Mesodermal cell (in vitro differentiated cells): ENCODE measurements at regions not wholly inside any gene's neighbourhood (a gene's known extent, or its start where the extent isn't known, plus 50 kb on each side); places are given as distances from the start of the nearest gene placed in this dataset.

Experiments
- H3K27ac ChIP-seq: 2 replicates; pipeline ENCODE4 v1.7.0; 2013; ENCODE audit warnings: mild to moderate bottlenecking, low read depth, low read length, moderate library complexity; ENCODE audit not compliant: severe bottlenecking
- H3K36me3 ChIP-seq: 2 replicates; pipeline ENCODE4 v1.7.1; 2013; ENCODE audit warnings: mild to moderate bottlenecking, low read length, moderate library complexity; ENCODE audit not compliant: control insufficient read depth, insufficient read depth
- H3K4me1 ChIP-seq: one replicate; pipeline ENCODE4 v1.7.1; 2013; ENCODE audit warnings: mild to moderate bottlenecking, low read length; ENCODE audit not compliant: insufficient read depth, control insufficient read depth, poor library complexity, severe bottlenecking
- H3K4me3 ChIP-seq: 2 replicates; pipeline ENCODE4 v1.7.0; 2013; ENCODE audit warnings: low read length, control low read depth, mild to moderate bottlenecking; ENCODE audit not compliant: insufficient read depth, poor library complexity, severe bottlenecking; ENCODE audit errors: extremely low read depth
- H3K9me3 ChIP-seq: 2 replicates; pipeline ENCODE4 v1.7.1; 2013; ENCODE audit warnings: mild to moderate bottlenecking, low read length, moderate library complexity; ENCODE audit not compliant: control insufficient read depth
- WGBS, 2 experiments: methylation state at CpG; one replicate each; pipeline ENCODE4 v1.1.5; 2013; ENCODE audit warnings: missing lambda C conversion rate in 2 of 2; ENCODE audit not compliant: insufficient coverage in 2 of 2; 5-methylcytosine and 5-hydroxymethylcytosine counted together

DNA sequence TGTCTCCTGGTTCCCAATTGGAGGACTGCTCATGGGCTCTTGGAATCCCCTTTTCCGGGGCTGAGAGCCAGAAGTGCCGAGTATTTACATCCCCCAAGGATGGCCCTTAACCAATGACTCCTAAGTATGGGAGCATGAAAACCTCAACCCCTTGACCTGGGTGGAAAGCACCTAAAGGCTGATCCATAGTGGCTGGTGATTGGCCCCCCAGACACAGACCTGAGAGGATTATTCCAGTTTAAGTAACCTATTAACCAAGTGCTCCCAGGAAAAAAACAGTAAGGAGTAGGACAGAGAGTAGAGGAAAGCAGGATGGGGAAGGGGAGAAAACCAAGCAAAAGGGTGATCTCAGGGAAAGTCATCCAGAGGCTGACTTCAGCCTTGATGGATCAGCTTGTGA, 206.1 kb upstream of the RND3 start:
- H3K9me3 ChIP-seq, result no peaks in the 10 kb centered on the region
- 57 to 100% methylated on average over 1 to 2 of the region's 2 CpGs for WGBS, 2 experiments
- H3K4me3 ChIP-seq, result no peak overlapping the region
- H3K36me3 ChIP-seq, result no peaks in the 10 kb centered on the region
- H3K27ac ChIP-seq, result no peak overlapping the region
- H3K4me1 ChIP-seq, result no peaks in the 10 kb centered on the region

DNA sequence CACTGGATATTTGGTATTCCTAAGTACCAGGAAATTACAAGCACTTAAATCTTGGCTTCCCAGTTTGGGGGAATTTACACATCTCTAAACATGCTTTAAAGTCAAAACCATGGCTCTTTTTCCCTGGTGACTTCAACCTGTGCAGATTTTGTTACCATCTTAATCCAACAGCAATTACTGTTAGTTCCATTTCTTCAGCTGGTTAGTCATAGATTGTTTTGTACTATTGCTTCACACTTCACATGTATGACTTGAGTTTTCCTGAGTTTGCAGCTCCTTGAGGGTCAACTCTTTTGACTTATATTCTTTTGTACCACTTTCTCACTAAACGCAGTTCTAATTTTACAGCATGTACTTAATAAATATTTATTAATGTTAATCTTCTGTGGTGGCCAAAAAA, 203.4 kb upstream of the RND3 start:
- no peak overlapping the region for H3K4me3 ChIP-seq
- no peaks in the 10 kb centered on the region for H3K9me3 ChIP-seq
- no peaks in the 10 kb centered on the region for H3K4me1 ChIP-seq
- no peak overlapping the region for H3K27ac ChIP-seq
- WGBS, 2 experiments, result no CpG with 5 or more reads among the region's 1 CpG
- H3K36me3 ChIP-seq, result no peaks in the 10 kb centered on the region

DNA sequence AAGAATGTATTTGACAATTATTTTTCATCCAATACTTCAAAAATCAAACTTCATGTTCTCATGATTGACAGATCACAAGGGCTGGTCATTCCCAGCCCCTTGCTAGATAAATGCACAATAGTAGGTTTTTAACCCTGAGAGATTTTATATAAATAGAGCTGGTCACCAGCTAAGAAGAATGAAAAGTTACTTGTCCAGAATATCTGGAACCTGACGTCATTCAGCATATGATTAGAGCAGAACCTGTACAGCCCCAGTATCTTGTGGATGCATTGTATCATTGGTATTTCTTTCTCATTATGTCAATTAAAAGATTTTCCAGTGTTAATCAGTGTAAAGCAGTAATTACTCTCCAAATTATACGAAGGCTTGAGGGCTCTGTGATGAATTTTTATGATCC, 202.8 kb upstream of the RND3 start:
- no peaks in the 10 kb centered on the region for H3K4me1 ChIP-seq
- H3K36me3 ChIP-seq, result no peaks in the 10 kb centered on the region
- H3K27ac ChIP-seq, result no peak overlapping the region
- no peaks in the 10 kb centered on the region for H3K9me3 ChIP-seq
- no CpG with 5 or more reads among the region's 2 CpGs for WGBS, 2 experiments
- no peak overlapping the region for H3K4me3 ChIP-seq

DNA sequence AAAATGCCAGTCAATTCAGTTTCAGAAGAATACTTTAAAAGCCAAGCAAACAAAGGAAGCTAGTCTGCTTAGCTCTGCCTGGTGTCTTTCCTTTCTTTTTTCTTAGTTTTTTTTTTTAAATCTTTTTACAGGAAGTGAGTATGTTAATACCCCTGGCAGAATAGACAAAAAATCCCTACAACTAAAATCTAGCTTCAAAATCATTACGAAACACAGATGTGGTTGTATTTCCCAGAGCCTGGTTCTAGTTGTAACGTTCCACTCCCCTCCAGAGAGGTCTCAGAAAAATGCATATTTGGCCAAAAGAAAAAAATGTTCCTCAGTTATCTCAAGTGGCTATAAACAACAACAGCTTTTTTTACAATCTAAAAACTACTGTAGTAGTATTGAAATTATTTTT, 202.1 kb upstream of the RND3 start:
- no peak overlapping the region for H3K4me3 ChIP-seq
- no peaks in the 10 kb centered on the region for H3K4me1 ChIP-seq
- H3K36me3 ChIP-seq, result no peaks in the 10 kb centered on the region
- H3K27ac ChIP-seq, result no peak overlapping the region
- 95% methylated on average over 2 of the region's 2 CpGs; no CpG with 5 or more reads in 1 of the 2 experiments for WGBS, 2 experiments
- no peaks in the 10 kb centered on the region for H3K9me3 ChIP-seq

DNA sequence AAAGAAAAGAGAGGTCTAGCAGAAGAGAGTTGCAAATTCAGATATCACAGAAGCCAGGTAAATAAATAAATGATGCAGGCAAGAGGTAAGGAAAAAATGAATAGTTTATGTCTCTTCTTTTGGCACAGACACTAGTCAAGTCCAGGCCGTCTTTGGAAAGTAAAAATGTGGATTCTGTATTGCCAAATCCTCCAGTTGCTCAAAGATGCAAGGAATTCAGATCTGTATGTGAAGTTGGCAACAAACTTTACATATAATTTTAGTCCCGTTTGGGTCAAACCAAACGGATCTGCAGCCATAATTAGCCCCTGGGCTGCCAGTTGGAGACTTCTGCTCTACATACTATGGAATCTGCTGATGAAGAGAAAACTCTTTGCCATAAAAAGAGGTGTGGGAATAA, 200.5 kb upstream of the RND3 start:
- Histone ChIP-seq H3K36me3 (no peaks in the 10 kb centered on the region), H3K27ac (no peak overlapping the region), H3K4me3 (no peak overlapping the region), H3K9me3 (no peaks in the 10 kb centered on the region), H3K4me1 (no peaks in the 10 kb centered on the region)
- no CpG with 5 or more reads among the region's 3 CpGs for WGBS, 2 experiments

DNA sequence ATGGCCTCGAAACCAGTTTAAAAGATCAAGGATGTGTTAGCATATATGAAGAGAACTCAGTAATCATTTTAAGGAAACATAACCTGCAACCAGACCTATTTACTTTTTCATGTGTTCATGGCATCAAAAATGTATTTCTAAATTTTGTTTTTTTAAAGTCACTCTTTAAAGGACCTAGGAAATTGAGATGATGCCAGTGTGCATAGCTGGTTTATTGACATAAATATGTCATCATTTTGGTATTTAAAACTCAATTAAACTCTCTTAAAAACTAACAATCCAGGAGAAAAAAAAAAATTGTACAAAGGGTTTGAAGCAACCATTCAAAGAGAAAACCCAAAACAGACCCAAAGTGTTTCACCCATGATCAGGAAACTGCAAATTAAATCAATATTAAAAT, 198.9 kb upstream of the RND3 start:
- Histone ChIP-seq H3K36me3 (no peaks in the 10 kb centered on the region), H3K4me1 (no peaks in the 10 kb centered on the region), H3K4me3 (no peak overlapping the region), H3K27ac (no peak overlapping the region), H3K9me3 (peaks cover under 1% of the 10 kb centered on the region)
- WGBS, 2 experiments, result no CpG with 5 or more reads among the region's 1 CpG

DNA sequence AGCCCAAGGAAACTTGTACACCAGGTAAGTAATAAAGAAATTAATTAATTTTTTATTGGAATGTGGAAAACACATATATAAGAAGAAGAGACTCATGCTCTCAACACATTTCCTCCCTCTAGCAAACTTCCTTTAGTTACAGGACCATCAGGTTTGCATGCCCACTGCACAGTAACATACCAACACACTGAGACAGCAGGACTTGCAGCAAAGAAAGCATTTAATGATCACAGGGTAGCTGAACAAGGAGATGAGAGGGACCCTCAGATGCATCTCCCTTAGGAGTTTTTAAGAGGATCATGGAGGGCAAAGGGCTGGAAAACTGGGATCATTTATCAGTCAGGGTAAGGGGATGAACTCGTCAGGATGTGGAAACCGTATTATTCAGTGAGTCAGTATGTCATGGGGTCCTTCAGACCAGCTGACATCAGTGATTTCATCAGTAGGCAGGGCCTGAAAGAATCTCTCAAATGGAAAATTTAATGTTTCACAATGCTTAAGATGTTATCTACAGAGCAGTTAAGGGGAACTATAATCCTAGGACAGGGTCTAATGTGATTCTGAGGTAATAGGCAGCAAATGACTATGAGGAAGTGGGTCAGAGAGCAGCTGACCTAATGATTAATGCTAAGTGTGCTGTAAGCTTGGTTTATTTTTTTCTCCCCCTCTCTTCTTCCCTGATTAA, 193.8 kb upstream of the RND3 start:
- 94 to 100% methylated on average over 2 of the region's 2 CpGs for WGBS, 2 experiments
- peaks cover 8% of the 10 kb centered on the region for H3K9me3 ChIP-seq
- H3K4me3 ChIP-seq, result no peak overlapping the region
- no peak overlapping the region for H3K27ac ChIP-seq
- no peaks in the 10 kb centered on the region for H3K4me1 ChIP-seq
- H3K36me3 ChIP-seq, result no peaks in the 10 kb centered on the region

DNA sequence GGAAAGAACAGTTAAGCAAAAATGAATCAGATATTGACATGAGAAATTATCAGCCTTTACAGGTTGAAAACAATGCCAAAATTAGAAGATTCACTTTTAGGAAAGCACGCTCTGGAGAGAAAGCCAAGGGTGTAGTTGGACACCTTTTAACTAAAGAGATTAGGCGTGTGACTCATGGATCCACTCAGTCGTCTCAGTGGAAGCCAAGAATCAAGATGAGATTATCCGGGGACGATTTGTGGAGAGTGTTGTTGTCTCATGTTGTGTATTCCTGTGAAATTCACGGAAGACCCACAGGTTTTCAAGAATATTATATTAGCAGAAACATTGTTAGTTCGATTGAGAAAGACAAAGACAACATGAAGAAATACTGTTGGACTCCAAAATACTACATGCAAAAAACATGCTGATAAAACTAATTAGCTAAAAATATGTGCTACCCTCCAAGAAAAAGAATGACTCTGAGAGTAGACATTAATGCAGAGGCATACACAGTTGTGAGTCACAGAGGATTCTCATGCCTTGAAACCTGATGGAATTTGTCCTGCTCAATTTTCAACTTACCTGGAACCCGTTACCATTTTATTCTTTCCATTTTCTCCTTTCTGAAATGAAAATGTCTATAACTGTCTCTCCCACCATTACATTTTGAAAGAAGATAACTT, 192.1 kb upstream of the RND3 start:
- no peak overlapping the region for H3K27ac ChIP-seq
- H3K9me3 ChIP-seq, result peaks cover 8% of the 10 kb centered on the region
- WGBS, 2 experiments, result 90 to 95% methylated on average over 4 to 5 of the region's 8 CpGs
- H3K4me3 ChIP-seq, result no peak overlapping the region
- H3K4me1 ChIP-seq, result no peaks in the 10 kb centered on the region
- H3K36me3 ChIP-seq, result no peaks in the 10 kb centered on the region

DNA sequence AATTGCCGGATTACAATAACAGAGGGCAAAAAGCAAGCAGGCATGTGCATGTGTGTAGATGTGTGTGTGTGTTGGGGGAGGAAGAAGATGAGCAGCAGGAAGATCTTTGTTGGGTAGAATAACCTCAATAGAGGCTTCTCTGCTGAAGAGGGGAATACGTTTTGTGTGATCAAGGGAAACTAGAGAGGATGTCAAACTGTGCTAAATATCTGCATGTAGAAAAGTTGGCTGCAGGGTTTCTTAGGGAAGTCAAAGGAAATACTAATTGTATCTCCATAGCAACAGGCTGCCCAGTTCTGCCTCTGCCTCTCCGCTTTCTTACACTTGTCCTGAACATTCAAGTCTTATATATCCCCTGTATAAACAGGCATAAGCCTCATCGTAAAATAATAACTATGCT, 190.1 kb upstream of the RND3 start:
- Histone ChIP-seq H3K4me3 (no peak overlapping the region), H3K9me3 (peaks cover 8% of the 10 kb centered on the region), H3K4me1 (no peaks in the 10 kb centered on the region), H3K36me3 (no peaks in the 10 kb centered on the region), H3K27ac (no peak overlapping the region)
- WGBS, 2 experiments, result 46 to 58% methylated on average over 2 of the region's 4 CpGs

DNA sequence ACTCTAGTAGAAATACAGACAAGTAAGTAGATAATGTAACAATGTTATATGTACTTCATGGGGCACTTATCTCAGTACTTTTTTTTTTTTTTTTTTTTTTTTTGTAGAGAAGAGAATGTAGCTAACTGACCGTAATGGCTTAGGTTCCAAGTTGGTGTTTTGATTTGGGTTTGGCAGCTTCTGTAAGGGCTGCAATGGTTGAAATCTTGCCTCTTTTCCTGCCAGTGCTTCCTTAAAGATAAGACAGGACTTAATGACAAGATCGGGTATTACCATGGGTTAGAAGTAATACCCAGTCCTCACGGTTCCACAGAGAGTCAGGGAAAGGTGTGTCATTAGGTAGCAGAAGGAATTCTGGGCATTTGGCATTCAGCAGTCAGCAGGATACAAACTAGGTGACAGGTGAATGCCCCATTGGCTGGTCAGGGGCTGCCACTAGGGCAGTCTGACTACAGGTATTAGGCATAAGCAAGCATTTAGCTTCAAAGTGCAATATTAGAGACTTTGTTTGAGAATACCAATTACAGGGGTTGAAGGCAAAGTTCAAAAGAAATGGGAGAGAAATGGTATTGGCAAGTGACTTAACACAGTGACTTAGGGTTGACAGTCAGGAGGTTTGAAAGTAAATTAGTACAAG, 189.4 kb upstream of the RND3 start:
- no peak overlapping the region for H3K27ac ChIP-seq
- no peaks in the 10 kb centered on the region for H3K4me1 ChIP-seq
- H3K9me3 ChIP-seq, result peaks cover 8% of the 10 kb centered on the region
- no peaks in the 10 kb centered on the region for H3K36me3 ChIP-seq
- WGBS, 2 experiments, result 71 to 88% methylated on average over 2 to 3 of the region's 3 CpGs
- no peak overlapping the region for H3K4me3 ChIP-seq

DNA sequence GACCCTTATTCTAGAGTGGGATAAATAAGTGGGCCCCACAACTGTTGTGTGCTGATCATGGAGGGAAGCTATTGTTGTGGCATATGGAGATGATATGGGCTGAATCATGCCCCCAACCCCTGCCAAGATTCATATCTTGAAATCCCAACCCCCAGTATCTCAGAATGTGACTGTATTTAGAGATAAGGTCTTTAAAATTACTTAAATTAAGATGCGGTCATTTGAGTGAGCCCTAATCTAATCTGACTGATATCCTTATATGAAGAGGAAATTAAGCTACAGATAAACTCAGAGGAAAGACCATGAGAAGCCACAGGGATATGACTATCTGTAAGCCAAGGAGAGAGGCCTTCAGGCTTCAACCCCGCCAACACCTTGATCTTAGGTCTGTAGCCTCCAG, 188.3 kb upstream of the RND3 start:
- Histone ChIP-seq H3K4me1 (no peaks in the 10 kb centered on the region), H3K9me3 (peaks cover 2% of the 10 kb centered on the region), H3K4me3 (no peak overlapping the region), H3K36me3 (no peaks in the 10 kb centered on the region), H3K27ac (no peak overlapping the region)
- WGBS, 2 experiments, result 100% methylated on average over 1 of the region's 2 CpGs; no CpG with 5 or more reads in 1 of the 2 experiments
